HG02970 (cell line): ENCODE measurements at regions not wholly inside any gene's neighbourhood (a gene's known extent, or its start where the extent isn't known, plus 50 kb on each side); places are given as distances from the start of the nearest gene placed in this dataset.
A peak's percentile ranks its signal among the peaks of the same experiment; 100 is the strongest.
"Not testable (repeated sequence)": the region's sequence is repeated elsewhere in the genome, so short reads cannot be mapped to it uniquely, and the experiment has no call there.

Source experiments
- ATAC-seq: cut with Tn5 transposase; IDR thresholded peaks from one replicate; pipeline ENCODE4 v1.9.1; 2021; ENCODE audit warnings: mild to moderate bottlenecking, moderate library complexity, moderate number of reproducible peaks; ENCODE audit not compliant: unreplicated experiment, low FRiP score

- no peak for ATAC-seq
These were observed 69.4 kb downstream of the SAMD9 start for GRCh38 chr7:93048136-93048930.

GRCh38 chr7:93047514-93048099, 70.2 kb downstream of the SAMD9 start:
- ATAC-seq, result no peak

DNA sequence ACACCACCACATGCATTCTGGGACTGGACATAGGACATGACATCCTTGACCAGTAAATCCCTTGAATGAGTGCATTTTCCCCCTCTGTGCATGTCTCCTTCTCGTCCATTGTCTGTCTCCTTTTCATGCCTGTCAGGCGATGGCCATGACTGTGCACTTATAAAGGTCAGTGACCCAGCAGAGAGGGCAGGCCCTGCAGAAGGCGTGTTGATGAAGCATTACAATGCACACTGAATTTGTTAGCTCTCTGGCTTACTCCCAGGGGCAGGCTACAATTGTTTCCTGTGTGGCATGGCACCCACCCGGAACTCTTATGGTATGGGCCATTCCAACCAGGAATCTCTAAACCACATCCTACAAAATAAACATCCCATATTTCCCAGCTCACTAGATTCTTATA, 71.1 kb downstream of the SAMD9 start:
- ATAC-seq, result no peak

GRCh38 chr7:93044147-93044810, 73.5 kb downstream of the SAMD9 start:
- no peak for ATAC-seq

- no peak for ATAC-seq
These were observed 74.3 kb downstream of the SAMD9 start for GRCh38 chr7:93043385-93043985.

- no peak for ATAC-seq
These were observed 77.4 kb downstream of the SAMD9 start for GRCh38 chr7:93040355-93040754.

DNA sequence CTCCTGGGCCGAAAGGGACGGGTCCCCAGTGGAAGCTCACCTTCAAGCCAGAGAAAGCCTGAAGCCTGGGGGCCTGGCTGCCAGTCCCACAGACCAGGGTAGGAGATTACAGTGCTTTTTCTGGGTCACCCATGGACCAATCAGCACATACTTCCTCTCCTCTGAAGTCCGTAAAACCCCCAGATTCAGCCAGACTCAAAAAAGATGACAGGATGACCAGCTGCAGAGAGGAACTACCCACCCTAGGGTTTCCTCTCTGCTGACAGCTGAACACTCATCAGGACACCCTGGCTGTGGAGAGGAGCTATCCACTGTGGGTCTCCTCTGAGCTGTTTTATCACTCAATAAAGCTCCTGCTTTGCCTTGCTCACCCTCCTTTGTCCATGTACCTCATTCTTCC, 78.0 kb downstream of the SAMD9 start:
- no peak for ATAC-seq

DNA sequence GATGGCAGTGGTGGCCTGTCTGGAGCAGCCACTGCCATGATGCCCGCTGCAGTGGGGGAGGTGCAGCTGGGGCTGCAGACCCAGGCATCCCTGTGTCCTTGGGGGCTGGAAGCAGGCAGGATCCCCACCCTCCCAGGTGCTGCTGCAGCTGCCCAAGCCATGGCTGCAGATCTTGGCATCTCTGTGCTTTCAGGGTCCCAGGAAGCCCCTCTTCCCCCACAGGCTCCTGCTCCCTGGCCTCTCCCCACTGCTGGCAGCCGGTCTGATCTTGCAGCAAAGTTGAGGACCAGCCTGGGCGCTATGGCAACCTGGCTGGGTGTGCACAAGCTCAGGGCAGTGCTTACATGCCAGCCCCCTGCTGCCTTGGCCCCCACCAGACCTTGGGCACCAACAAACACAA, 78.5 kb downstream of the SAMD9 start:
- ATAC-seq, result no peak

GRCh38 chr7:93036807-93037206, 81.0 kb downstream of the SAMD9 start:
- ATAC-seq, result peak; percentile 77

- ATAC-seq, result no peak
These were observed 81.6 kb downstream of the SAMD9 start for GRCh38 chr7:93036149-93036640.

DNA sequence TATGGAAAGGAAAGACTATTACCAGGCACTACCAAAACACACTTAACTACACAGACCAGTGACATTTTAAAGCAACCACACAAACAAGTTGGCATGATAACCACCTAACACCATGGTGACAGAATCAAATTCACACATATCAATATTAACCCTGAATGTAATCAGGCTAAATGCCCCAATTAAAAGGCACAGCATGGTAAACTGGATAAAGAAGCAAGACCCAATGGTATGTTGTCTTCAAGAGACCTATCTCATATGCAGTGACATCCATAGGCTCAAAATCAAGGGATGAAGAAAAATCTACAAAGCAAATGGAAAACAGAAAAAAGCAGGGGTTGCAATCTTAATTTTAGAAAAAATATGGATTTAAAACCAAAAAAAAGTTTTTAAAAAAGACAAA, 86.0 kb downstream of the SAMD9 start:
- no peak for ATAC-seq

- ATAC-seq, result no peak
These were observed 87.1 kb downstream of the SAMD9 start for GRCh38 chr7:93030605-93031225.

GRCh38 chr7:93029056-93029455, 88.7 kb downstream of the SAMD9 start:
- ATAC-seq, result no peak

GRCh38 chr7:93028610-93029009, 89.2 kb downstream of the SAMD9 start:
- no peak for ATAC-seq

GRCh38 chr7:93027044-93027443, 90.7 kb downstream of the SAMD9 start:
- ATAC-seq, result no peak

DNA sequence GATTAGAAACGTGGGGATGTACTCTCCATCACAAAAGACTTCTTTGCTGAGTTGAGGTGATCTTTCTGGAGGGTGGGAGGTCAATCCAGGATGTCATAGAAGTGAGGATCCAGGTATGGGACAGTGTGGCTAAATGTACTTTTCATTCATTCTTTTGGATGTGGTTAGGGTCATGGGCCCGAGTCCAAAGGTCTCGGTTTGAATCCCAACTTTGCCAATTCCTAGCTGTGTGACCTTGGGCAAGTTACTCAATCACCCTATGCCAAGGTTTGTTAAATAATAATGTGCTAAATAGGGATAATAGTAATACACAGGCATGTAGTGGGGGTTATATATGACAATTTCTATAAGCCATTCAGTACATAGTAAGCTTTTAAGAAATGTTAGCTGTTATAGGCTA, 91.4 kb downstream of the SAMD9 start:
- no peak for ATAC-seq

DNA sequence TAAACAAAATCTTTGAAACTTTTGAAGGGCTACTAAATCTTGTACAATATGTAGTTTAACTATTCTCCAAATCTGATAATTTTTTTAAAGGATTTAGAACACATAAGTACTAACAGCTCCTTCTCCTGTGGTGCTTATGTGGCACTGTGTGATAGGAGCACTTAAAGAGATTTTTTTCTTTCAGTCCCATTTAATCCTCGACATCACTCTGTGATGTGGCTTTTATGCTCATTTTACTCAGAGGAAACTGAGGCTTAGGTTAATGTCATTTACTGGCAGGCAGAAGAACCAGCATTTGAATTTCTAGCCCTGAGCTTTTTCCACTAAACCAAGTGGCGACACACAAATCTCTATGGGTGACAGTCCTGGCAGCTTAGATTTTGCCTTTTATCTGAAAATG, 92.4 kb downstream of the SAMD9 start:
- no peak for ATAC-seq

DNA sequence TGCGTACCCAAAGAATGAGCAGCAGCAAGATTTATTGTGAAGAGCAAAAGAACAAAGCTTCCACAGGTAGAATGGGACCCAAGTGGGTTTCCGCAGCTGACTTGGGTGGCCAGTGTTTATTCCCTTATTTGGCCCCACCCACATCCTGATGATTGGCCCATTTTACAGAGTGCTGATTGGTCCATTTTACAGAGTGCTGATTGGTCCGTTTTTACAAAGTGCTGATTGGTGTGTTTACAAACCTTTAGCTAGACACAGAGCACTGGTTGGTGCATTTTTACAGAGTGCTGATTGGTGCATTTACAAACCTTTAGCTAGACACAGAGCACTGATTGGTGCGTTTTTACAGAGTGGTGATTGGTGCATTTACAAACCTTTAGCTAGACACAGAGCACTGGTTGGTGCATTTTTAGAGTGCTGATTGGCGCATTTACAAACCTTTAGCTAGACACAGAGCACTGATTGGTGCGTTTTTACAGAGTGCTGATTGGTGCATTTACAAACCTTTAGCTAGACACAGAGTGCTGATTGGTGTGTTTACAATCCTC, 94.8 kb downstream of the SAMD9 start:
- not testable (repeated sequence) for ATAC-seq

- ATAC-seq, result no peak
These were observed 96.0 kb downstream of the SAMD9 start for GRCh38 chr7:93021748-93022147.

DNA sequence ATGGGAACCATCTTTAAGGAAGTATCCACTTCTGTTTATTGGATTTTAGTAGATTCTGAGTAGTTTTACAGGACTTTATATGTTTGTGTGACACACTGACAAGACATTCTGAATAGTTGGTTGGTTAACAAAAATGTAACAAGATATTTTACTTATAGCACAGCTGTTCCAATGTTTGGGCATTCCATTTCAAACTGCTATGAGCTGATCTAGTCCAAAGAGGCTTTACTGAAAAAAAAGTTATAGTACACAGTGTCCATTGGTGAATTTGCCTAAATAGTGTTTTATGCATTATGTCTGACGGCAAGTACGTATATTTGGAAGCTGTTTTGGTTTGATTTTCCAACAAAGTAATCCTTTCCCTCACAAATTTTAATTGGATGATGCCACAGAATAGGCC, 99.1 kb downstream of the SAMD9 start:
- no peak for ATAC-seq
